ENCODE measurements at regions not wholly inside any gene's neighbourhood (a gene's known extent, or its start where the extent isn't known, plus 50 kb on each side); places are given as distances from the start of the nearest gene placed in this dataset.
A peak's percentile ranks its signal among the peaks of the same experiment; 100 is the strongest.

- DNase-seq = no peak
Measured at GRCh38 chr4:133868856-133869255, 332.7 kb downstream of the PABPC4L start.

- no peak for DNase-seq
Measured at GRCh38 chr4:133866328-133866699, 335.3 kb downstream of the PABPC4L start.

- no peak for DNase-seq
Measured at GRCh38 chr4:133865612-133866327, 335.8 kb downstream of the PABPC4L start.

GRCh38 chr4:133863153-133863552, 338.4 kb downstream of the PABPC4L start:
- DNase-seq = no peak

- no peak for DNase-seq
Measured at GRCh38 chr4:133856731-133857355, 344.7 kb downstream of the PABPC4L start.

GRCh38 chr4:133855001-133855400, 346.6 kb downstream of the PABPC4L start:
- no peak for DNase-seq

GRCh38 chr4:133839326-133839725, 362.3 kb downstream of the PABPC4L start:
- peak; percentile 35 to 64 for DNase-seq

- no peak for DNase-seq
Measured at GRCh38 chr4:133823177-133823576, 378.4 kb downstream of the PABPC4L start.

- DNase-seq = no peak
Measured at GRCh38 chr4:133812954-133813353, 388.6 kb downstream of the PABPC4L start.

GRCh38 chr4:133812236-133812635, 389.4 kb downstream of the PABPC4L start:
- no peak for DNase-seq

GRCh38 chr4:133808151-133808550, 393.4 kb downstream of the PABPC4L start:
- DNase-seq = no peak

GRCh38 chr4:133803341-133803740, 398.2 kb downstream of the PABPC4L start:
- no peak for DNase-seq

GRCh38 chr4:133802359-133803140, 399.0 kb downstream of the PABPC4L start:
- no peak for DNase-seq

- no peak for DNase-seq
Measured at GRCh38 chr4:133801883-133802282, 399.7 kb downstream of the PABPC4L start.

GRCh38 chr4:133800966-133801365, 400.6 kb downstream of the PABPC4L start:
- no peak for DNase-seq

GRCh38 chr4:133799717-133800315, 401.8 kb downstream of the PABPC4L start:
- no peak for DNase-seq

- DNase-seq = no peak
Measured at GRCh38 chr4:133777661-133778060, 423.9 kb downstream of the PABPC4L start.

- DNase-seq = no peak
Measured at GRCh38 chr4:133776961-133777360, 424.6 kb downstream of the PABPC4L start.

GRCh38 chr4:133776503-133776902, 425.1 kb downstream of the PABPC4L start:
- DNase-seq = no peak

- DNase-seq = no peak
Measured at GRCh38 chr4:133775881-133776280, 425.7 kb downstream of the PABPC4L start.

- no peak for DNase-seq
Measured at GRCh38 chr4:133775469-133775868, 426.1 kb downstream of the PABPC4L start.

- DNase-seq = no peak
Measured at GRCh38 chr4:133759428-133759827, 442.2 kb downstream of the PABPC4L start.

- DNase-seq = no peak
Measured at GRCh38 chr4:133741766-133742165, 459.8 kb downstream of the PABPC4L start.

GRCh38 chr4:133720001-133720400, 481.6 kb downstream of the PABPC4L start:
- DNase-seq = no peak
